GM19455 (cell line): ENCODE measurements at regions not wholly inside any gene's neighbourhood (a gene's known extent, or its start where the extent isn't known, plus 50 kb on each side); places are given as distances from the start of the nearest gene placed in this dataset.

Experiments
- ATAC-seq: cut with Tn5 transposase; IDR thresholded peaks from one replicate; pipeline ENCODE4 v1.9.1; 2021; ENCODE audit not compliant: unreplicated experiment

DNA sequence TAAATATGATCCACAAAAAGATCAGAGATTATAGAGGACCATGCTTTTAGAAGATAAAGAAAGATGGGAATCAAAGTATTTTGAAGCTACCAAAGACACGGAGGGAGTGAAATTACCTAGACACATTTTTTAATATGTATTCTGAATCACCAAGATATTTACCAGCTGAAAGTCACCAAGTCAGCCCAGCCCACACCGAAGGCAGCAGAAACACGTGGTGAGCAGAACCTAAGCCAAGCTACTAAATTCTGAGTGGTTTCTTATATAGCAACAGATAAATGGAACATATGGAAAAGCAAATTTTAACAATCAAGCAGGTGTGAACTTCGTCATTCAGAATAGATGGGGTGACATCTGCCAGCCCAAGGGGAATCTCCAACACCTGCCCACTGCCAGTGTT lies 134.7 kb upstream of the AKR1E2 start:
- no peak for ATAC-seq

GRCh38 chr10:4688601-4689000 lies 137.4 kb upstream of the AKR1E2 start:
- no peak for ATAC-seq

DNA sequence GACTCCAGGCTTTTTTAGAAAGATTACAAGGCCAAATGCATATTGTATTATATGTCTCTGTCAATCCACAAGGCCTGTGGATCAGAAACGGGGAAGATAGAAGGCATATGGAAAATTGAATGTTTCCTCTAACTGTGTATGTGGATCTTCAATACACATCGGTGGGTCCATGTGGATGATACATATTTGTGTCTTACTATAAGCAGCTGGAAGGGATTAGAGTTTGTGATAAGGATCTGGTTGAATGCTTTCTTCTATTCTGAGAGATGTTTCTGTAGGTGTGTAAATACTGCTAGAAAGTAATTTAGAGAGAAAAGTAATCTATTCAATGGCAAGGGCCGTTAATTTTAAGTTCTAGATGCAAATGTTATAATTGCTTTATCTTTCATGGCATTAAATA lies 137.8 kb upstream of the AKR1E2 start:
- ATAC-seq, result no peak

DNA sequence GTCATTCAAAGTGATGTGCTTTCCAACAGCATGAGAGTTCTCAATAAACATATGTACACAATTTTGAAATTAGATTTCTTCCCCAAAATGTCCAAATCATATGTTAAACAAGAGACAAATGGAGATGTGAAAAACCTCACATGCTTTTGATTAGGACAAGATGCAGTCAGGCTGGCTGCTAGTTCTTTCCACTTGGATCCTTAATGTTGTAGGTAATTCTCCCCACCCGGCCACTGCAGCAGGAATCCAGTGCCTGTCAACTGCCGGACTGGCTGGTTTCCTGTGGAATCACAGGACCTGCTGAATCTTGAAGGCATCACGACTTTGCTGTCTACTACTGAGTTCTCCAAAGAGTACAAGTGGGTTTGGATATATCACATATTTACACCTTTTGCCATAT lies 138.6 kb upstream of the AKR1E2 start:
- ATAC-seq, result no peak

- ATAC-seq, result no peak
These were observed 139.4 kb upstream of the AKR1E2 start for GRCh38 chr10:4686644-4686996.

DNA sequence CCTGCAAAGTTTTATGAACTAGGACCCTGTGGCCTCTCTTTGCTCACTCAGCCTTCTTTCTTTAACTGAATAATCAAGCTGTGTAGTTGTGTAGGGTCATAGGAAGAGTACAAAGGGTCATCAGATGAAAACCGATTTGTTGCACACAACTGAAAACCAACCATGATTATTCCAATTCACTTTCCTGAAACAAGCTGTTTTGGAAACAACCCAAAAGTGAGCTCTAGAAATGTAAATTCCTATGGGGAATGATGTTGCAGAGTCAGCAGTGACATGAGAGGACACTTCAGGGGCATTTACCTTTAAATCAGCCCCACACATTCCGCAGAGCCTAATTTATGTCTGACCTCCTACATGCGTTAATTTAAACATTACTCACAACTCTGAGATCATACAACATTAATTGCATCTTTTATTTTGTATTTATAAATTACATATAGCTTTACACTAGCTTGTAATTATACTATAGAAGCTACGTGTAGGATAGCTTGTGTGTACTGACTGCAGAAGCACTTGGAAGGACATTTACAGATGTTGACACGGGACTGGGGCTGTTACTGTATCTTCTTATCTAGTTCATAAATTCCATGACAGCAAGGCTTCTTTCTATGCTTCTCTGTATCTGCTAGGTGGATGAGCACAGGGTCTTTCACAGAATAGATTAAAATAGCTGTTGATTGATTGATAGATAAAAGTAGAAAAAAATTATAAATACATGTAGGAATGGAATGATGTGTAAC lies 139.9 kb upstream of the AKR1E2 start:
- no peak for ATAC-seq

DNA sequence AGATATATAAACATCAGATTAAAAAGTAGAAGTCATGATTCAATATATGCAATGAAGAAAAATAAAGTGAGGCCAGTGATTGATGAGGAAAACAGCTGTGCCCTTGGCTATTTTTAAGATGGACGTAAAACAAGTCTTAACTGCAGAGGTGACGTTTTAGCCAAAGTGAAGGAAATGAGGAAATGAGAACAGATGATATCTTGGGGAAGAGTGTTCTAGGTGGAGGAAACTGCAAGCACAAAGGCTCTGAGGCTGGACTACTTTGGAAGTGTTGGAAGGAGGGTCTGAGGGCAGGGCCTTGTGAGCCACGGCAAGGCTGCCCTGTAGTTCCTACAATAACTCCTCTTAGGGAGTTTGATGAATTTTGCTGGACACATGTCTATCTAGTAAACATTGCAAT lies 140.5 kb upstream of the AKR1E2 start:
- ATAC-seq, result no peak

DNA sequence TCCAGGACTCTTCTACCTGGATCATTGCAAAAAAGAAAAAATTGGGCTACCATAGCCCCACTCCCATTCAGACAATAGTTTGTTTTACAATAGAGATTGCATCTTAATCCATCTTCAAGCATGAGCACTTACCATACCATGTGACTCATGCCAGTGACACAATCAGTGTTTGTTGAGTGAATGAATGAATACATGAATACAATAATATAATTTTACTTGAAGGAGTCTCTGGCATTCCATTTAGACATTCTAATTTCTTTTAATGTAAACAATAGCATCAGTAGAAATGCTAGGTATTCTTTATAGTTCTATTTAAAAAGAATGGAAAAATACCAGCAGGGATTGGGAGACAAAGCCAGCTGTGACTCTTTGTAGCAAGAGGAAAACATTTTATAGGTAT lies 141.6 kb upstream of the AKR1E2 start:
- no peak for ATAC-seq

DNA sequence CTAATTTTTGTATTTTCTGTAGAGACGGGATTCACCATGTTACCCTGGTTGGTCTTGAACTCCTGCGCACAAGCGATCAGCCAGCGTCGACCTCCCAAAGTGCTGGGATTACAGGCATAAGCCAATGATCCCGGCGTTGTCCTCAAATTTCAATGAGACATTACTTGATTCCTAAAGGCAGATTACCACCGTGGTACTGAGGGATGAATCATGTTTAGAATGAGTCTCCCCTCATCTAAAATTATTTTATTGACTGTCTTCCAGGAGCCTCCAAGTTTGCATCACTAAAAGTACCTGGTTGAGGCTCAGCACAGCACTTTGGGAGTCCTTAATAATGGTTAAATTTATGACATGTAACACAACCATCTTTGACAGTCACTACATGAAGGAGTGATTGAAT lies 142.2 kb upstream of the AKR1E2 start:
- ATAC-seq, result no peak

GRCh38 chr10:4683137-4683536 lies 142.9 kb upstream of the AKR1E2 start:
- no peak for ATAC-seq

DNA sequence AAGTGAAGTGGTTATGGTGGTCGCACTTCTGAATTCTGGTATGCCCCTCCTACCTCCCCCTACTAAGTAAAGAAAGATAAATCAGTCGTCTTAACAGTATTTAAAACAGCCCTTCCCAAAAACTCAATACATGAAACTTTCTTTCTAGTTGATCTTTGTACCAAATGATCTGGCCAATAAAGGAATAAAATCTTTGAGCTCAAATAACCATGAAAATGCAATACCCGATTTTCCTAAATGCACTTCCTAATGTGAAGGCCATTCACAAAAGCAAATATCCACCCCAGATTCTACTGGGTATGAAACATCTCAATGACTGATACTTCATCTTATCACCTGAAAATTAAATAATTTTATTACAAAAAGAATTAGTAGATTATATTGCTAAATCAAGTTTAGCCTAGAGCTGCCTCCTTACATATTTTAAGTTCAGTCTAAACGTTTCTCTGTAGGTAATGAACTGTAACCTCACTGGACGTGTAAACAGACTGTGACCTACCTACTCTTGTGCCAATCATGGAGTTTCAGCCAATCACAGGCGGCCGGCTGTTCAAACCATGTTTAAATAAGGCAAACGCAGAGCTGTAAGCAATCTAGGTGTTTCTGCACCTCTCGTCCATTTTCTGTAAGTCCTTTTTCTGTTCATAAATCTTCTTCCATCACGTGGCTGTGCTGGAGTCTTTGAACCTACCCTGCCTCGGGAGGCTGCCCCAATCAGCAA lies 146.9 kb upstream of the AKR1E2 start:
- ATAC-seq, result no peak

DNA sequence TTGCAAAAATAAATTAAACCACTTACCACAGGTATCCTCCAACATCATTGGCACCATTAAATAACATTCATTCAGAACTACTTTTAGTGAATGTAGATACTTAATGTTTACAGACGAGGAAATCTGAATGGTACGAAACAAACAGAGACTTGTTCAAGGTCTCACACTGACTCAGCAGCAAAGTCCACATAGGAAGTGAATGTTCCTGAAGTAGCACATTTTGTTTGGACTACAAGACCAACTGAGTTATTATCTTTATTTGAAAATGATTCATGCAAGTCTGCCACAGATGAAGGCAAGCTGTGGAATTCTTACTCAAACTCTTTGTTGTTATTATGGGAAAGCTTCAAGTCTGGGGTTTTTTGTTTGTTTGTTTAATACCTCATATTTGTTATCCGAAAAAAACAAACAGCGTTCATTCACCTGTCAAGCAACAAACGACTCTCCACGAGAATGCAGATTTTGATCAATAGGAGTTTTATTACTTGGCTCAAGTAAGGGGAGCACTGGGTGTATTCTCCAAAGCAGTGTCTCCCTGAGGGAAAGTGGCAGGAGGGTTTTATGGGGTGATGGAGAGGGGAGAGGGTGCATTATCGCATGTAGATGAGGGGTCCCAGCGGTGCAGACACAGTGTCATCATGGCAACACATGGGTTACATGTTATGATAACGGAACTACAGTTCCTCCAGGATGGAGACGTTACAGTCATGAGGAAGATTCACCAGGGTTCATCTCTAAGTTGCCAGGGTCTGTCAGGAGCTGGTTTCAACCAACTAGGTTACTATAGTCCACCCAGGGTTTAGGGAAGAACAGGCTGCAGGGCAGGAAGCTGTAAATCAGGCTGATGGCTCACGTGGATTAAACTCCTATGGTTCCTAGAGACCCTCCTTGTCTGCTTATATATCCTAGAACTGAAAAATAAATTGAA lies 147.7 kb upstream of the AKR1E2 start:
- ATAC-seq, result no peak

DNA sequence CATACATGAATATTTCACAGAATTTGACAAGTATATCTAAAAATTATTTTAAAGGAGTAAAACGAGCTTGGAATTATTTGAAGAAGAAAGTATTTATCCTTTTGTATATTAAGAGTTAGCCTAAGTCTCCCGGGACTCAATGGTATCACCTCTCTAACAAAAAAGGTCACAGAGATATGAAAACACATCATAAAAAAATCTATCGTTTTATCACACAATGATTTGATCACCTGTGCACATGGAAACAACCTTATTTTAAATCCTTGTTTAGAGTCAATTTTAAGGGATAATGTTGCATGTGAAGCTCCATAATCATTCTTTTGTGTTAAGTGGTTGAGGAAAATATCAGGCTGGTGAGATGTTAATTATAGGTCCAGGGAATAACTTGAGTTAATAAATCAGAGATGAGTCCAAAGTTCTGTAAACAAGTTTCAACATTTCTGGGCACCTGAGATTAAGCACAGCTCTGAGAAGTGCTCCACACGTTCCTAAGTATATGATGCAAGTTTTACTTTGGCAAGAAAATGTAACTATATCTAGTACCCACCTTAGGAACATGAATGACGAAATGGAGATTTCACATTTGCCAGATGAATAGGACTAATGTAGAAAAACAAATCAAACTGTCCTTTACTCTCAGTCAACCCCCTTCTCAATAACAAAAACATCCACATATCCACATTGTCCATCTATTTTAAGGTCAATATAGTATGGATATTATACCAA lies 148.5 kb upstream of the AKR1E2 start:
- no peak for ATAC-seq

GRCh38 chr10:4676566-4676965 lies 149.4 kb upstream of the AKR1E2 start:
- no peak for ATAC-seq

GRCh38 chr10:4675808-4676207 lies 150.2 kb upstream of the AKR1E2 start:
- ATAC-seq, result no peak

GRCh38 chr10:4673279-4674040 lies 152.5 kb upstream of the AKR1E2 start:
- no peak for ATAC-seq

DNA sequence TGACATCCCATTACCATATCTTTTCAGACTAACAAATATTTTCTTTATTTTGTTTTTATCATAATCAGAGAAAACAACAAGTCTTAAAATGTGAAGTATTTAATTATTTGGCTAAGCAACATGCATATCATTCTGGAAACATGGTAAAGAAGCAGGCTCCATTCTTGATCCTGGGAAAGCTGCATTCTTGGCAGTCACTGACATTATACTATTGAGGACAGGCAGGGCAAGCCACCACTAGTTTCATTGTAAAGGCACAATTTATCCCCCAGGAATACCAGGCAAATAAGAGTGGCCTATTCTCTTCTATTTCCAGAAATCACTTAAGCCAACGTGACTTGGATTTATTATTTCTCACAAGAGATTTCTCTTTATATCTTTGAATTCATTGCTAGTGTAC lies 153.8 kb upstream of the AKR1E2 start:
- ATAC-seq, result no peak

- no peak for ATAC-seq
These were observed 154.4 kb upstream of the AKR1E2 start for GRCh38 chr10:4671451-4672145.

GRCh38 chr10:4670737-4671136 lies 155.3 kb upstream of the AKR1E2 start:
- no peak for ATAC-seq

- ATAC-seq, result no peak
These were observed 156.4 kb upstream of the AKR1E2 start for GRCh38 chr10:4669585-4669984.
